Neuronal stem cell (in vitro differentiated cells): ENCODE measurements at regions not wholly inside any gene's neighbourhood (a gene's known extent, or its start where the extent isn't known, plus 50 kb on each side); places are given as distances from the start of the nearest gene placed in this dataset.

Experiments
- DNase-seq: peaks from one replicate; pipeline ENCODE4 v3.0.0-alpha.2; 2013; ENCODE audit warnings: low spot score
- H2AFZ ChIP-seq: one replicate; pipeline ENCODE4 v1.6.1; 2013; ENCODE audit warnings: mild to moderate bottlenecking, low read length, inconsistent platforms
- H2AK5ac ChIP-seq: 2 replicates; pipeline ENCODE4 v1.6.1; 2013; ENCODE audit warnings: low read depth, mild to moderate bottlenecking, inconsistent platforms, low read length, moderate library complexity, mixed read lengths
- H2BK120ac ChIP-seq: 2 replicates; pipeline ENCODE4 v1.6.1; 2013; ENCODE audit warnings: low read depth, mild to moderate bottlenecking, inconsistent platforms, low read length, moderate library complexity, mixed read lengths
- H2BK12ac ChIP-seq: one replicate; pipeline ENCODE4 v1.6.1; 2013; ENCODE audit warnings: low read length, inconsistent platforms
- H2BK15ac ChIP-seq: 2 replicates; pipeline ENCODE4 v1.6.1; 2013; ENCODE audit warnings: mild to moderate bottlenecking, low read length, inconsistent platforms, mixed read lengths
- H2BK5ac ChIP-seq: one replicate; pipeline ENCODE4 v1.6.1; 2013; ENCODE audit warnings: inconsistent platforms, mild to moderate bottlenecking, low read length, moderate library complexity
- H3K14ac ChIP-seq: one replicate; pipeline ENCODE4 v1.6.1; 2013; ENCODE audit warnings: low read length, inconsistent platforms
- H3K18ac ChIP-seq: 2 replicates; pipeline ENCODE4 v1.6.1; 2013; ENCODE audit warnings: low read length, inconsistent platforms
- H3K23ac ChIP-seq: 2 replicates; pipeline ENCODE4 v1.6.1; 2013; ENCODE audit warnings: low read depth, mild to moderate bottlenecking, mixed read lengths, low read length, inconsistent platforms; ENCODE audit not compliant: poor library complexity
- H3K27ac ChIP-seq: replicated peaks from 3 replicates; pipeline ENCODE4 v1.5.1; 2013; ENCODE audit warnings: low read length, inconsistent platforms
- H3K27me3 ChIP-seq, 3 experiments: 2 replicates each; pipeline ENCODE4 v1.6.1; 2013; ENCODE audit warnings: low read length in 3 of 3, mild to moderate bottlenecking in 2 of 3, inconsistent platforms in 1 of 3, low read depth in 1 of 3, mixed read lengths in 1 of 3, moderate library complexity in 1 of 3; ENCODE audit not compliant: control insufficient read depth in 3 of 3, insufficient read depth in 3 of 3
- H3K36me3 ChIP-seq, 2 donors: replicated peaks in 1 of 2; 2 replicates each; pipeline ENCODE4 v1.6.1; 2013; ENCODE audit warnings: low read length in 2 of 2; ENCODE audit not compliant: control insufficient read depth in 2 of 2, insufficient read depth in 2 of 2
- H3K4ac ChIP-seq: 2 replicates; pipeline ENCODE4 v1.6.1; 2013; ENCODE audit warnings: inconsistent platforms, mild to moderate bottlenecking, low read length, moderate library complexity
- H3K4me1 ChIP-seq, 2 donors: 1 replicate in 1 of 2; 2 replicates in 1 of 2; pipeline ENCODE4 v1.6.1; 2013; ENCODE audit warnings: low read length in 2 of 2, low read depth in 1 of 2; ENCODE audit not compliant: control insufficient read depth in 2 of 2, insufficient read depth in 1 of 2
- H3K4me2 ChIP-seq: one replicate; pipeline ENCODE4 v1.6.1; 2013; ENCODE audit warnings: mild to moderate bottlenecking, low read length, inconsistent platforms; ENCODE audit not compliant: insufficient read depth, poor library complexity, severe bottlenecking
- H3K4me3 ChIP-seq, 2 donors: 2 replicates each; pipeline ENCODE4 v1.5.1; 2013; ENCODE audit warnings: low read length in 2 of 2, mild to moderate bottlenecking in 2 of 2, inconsistent platforms in 1 of 2, moderate library complexity in 1 of 2
- H3K79me1 ChIP-seq: one replicate; pipeline ENCODE4 v1.6.1; 2013; ENCODE audit warnings: low read depth, mild to moderate bottlenecking, inconsistent platforms, low read length, moderate library complexity
- H3K9ac ChIP-seq: one replicate; pipeline ENCODE4 v1.6.1; 2013; ENCODE audit warnings: mild to moderate bottlenecking, low read depth, low read length, inconsistent platforms; ENCODE audit not compliant: poor library complexity
- H3K9me3 ChIP-seq, 2 donors: replicated peaks in 1 of 2; 2 replicates each; pipeline versions ENCODE3 to v1.6.1; 2013; ENCODE audit warnings: low read length in 2 of 2, mild to moderate bottlenecking in 2 of 2, inconsistent platforms in 1 of 2, low read depth in 1 of 2, mixed read lengths in 1 of 2, moderate library complexity in 1 of 2; ENCODE audit not compliant: control insufficient read depth in 2 of 2, insufficient read depth in 1 of 2
- H4K8ac ChIP-seq: one replicate; pipeline ENCODE4 v1.6.1; 2013; ENCODE audit warnings: low read depth, mild to moderate bottlenecking, inconsistent platforms, low read length, moderate library complexity
- H4K91ac ChIP-seq: one replicate; pipeline ENCODE4 v1.6.1; 2013; ENCODE audit warnings: low read length, low read depth, mild to moderate bottlenecking, inconsistent platforms; ENCODE audit not compliant: poor library complexity
- WGBS, 2 donors: extraction: QIAGEN DNeasy Blood & Tissue Kit; methylation state at CpG; one replicate each; pipeline ENCODE4 v1.1.7; 2013; ENCODE audit warnings: missing lambda C conversion rate in 2 of 2, mixed read lengths in 1 of 2; ENCODE audit not compliant: insufficient read length in 2 of 2, insufficient replicate concordance in 1 of 2; ENCODE audit errors: extremely low coverage in 2 of 2; 5-methylcytosine and 5-hydroxymethylcytosine counted together

DNA sequence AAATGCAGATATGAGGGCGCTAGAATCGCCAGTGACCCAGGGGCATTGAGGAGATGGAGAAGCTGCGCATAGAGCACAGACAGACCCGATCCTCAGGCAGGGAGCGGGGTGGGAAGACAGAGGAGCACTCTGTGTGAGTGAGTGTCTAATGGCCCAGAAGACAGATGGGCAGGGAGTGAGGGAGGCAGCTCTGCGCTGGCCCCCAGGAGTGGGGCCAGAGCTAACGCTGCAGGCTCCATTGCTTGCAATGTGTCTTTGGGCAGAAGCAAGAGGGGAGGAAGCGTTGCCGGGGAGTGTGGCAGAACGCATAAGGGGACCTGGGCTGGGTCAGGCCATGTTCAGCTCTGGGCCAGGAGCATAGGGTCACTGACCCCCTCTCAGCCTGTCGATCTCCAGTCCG, 207.0 kb downstream of the TBXT start:
- Histone ChIP-seq H2AK5ac (no peak overlapping the region), H2BK120ac (no peak overlapping the region), H3K27ac (no peak overlapping the region), H3K23ac (peak overlapping the region; percentile 34), H4K91ac (no peak overlapping the region), H2AFZ (no peak overlapping the region), H3K14ac (no peak overlapping the region), H3K79me1 (no peaks in the 10 kb centered on the region), H2BK5ac (no peak overlapping the region), H3K4ac (no peak overlapping the region), H3K4me3 (no peak overlapping the region), H3K9ac (no peak overlapping the region), H2BK12ac (no peak overlapping the region), H4K8ac (no peak overlapping the region), H2BK15ac (no peak overlapping the region), H3K36me3 (no peaks in the 10 kb centered on the region), H3K9me3 (no peaks in the 10 kb centered on the region), H3K4me2 (no peak overlapping the region), H3K27me3 (no peaks in the 10 kb centered on the region), H3K18ac (no peak overlapping the region), H3K4me1 (no peaks in the 10 kb centered on the region)
- DNase-seq: no peak
- WGBS, 2 donors: no CpG with 5 or more reads among the region's 12 CpGs

DNA sequence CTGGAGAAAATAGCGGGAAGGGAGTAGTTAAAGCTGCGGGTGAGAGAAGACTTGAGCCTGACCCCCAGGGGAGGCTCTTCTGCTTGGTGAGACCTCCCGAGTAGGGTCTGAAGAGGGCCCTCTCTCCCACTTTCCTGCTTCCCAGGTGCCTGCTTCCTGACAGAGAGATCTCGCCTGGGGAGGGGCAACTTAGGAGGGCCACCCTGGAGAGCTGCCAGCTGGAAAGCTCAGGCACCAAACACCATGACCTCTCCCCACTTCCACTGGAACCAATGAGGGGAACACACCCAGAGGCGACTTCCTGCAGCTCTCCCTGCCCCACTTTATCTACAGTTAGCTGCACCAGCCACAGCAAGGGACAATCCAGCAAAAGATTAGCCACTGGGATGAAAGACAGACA, 208.0 kb downstream of the TBXT start:
- Histone ChIP-seq H3K9ac (no peak overlapping the region), H3K14ac (no peak overlapping the region), H3K18ac (no peak overlapping the region), H2AK5ac (no peak overlapping the region), H2BK12ac (no peak overlapping the region), H3K9me3 (no peaks in the 10 kb centered on the region), H3K4ac (no peak overlapping the region), H2BK15ac (no peak overlapping the region), H4K91ac (no peak overlapping the region), H2BK120ac (no peak overlapping the region), H2AFZ (no peak overlapping the region), H3K23ac (no peak overlapping the region), H2BK5ac (no peak overlapping the region), H3K4me1 (no peaks in the 10 kb centered on the region), H3K27me3 (peaks cover 0 to under 1% (median 0%) of the 10 kb centered on the region in 3 experiments), H3K36me3 (no peaks in the 10 kb centered on the region), H3K4me3 (no peak overlapping the region), H3K79me1 (no peaks in the 10 kb centered on the region), H3K27ac (no peak overlapping the region), H3K4me2 (no peak overlapping the region), H4K8ac (no peak overlapping the region)
- no peak for DNase-seq
- WGBS, 2 donors: no CpG with 5 or more reads among the region's 5 CpGs

DNA sequence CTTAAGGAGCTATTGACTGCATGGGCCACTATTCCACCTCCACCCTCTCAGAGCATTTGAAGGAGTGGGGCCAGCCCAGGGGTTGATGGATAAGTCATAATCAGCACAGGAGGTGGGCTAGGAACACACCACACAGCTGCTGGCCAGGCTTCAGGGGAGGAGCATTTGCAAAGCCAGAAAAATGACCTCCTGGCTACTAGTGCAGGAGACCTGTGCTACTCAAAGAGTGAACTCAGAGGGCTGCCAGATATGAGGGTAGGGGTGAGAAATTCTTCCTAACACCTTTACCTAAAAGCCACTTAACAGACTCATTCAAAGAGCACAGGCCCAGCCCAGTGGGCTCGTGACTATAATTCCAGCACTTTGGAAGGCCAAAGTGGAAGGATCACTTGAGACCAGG, 210.8 kb downstream of the TBXT start:
- Histone ChIP-seq H3K9me3 (no peaks in the 10 kb centered on the region), H3K18ac (no peak overlapping the region), H3K4me1 (no peaks in the 10 kb centered on the region), H2BK15ac (no peak overlapping the region), H3K27me3 (peaks cover 0 to 6% (median 0%) of the 10 kb centered on the region in 3 experiments), H2BK120ac (no peak overlapping the region), H2AK5ac (no peak overlapping the region), H3K14ac (no peak overlapping the region), H3K79me1 (no peaks in the 10 kb centered on the region), H2AFZ (no peak overlapping the region), H4K8ac (no peak overlapping the region), H3K4me3 (no peak overlapping the region), H3K4ac (no peak overlapping the region), H3K36me3 (no peaks in the 10 kb centered on the region), H2BK5ac (no peak overlapping the region), H4K91ac (no peak overlapping the region), H3K4me2 (no peak overlapping the region), H2BK12ac (no peak overlapping the region), H3K23ac (no peak overlapping the region), H3K9ac (no peak overlapping the region), H3K27ac (no peak overlapping the region)
- DNase-seq: no peak
- WGBS, 2 donors: no CpG with 5 or more reads among the region's 1 CpG

DNA sequence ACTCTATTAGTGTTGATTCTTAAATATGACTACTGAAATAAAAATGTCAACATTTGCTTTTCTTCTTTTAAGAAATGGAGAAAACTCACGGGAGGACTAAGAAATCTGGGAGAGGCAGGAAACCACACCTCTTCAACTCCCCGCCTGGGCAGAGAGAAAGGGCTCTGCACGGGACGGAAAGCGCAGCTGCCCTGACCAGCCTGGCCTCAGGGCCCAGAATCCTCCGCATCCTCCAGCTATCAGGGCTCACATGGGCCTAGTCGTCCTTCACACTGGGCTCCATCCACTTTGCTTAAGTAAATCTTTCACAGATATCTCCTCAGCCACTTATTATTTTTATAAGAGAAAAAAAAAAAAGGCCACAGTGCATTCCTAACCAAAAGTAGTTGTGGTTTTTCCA, 215.1 kb downstream of the TBXT start:
- Histone ChIP-seq H2BK5ac (no peak overlapping the region), H2BK12ac (no peak overlapping the region), H3K9me3 (peaks cover 0 to 2% of the 10 kb centered on the region in 2 donors), H3K23ac (no peak overlapping the region), H2AFZ (no peak overlapping the region), H3K4me1 (no peaks in the 10 kb centered on the region), H3K9ac (no peak overlapping the region), H3K79me1 (no peaks in the 10 kb centered on the region), H3K18ac (no peak overlapping the region), H2BK120ac (no peak overlapping the region), H3K36me3 (no peaks in the 10 kb centered on the region), H3K4me3 (no peak overlapping the region), H3K14ac (no peak overlapping the region), H3K27me3 (peaks cover 0 to 15% (median 0%) of the 10 kb centered on the region in 3 experiments), H3K4ac (no peak overlapping the region), H3K27ac (no peak overlapping the region), H2BK15ac (no peak overlapping the region), H3K4me2 (no peak overlapping the region), H2AK5ac (no peak overlapping the region), H4K8ac (no peak overlapping the region), H4K91ac (no peak overlapping the region)
- WGBS, 2 donors: no CpG with 5 or more reads among the region's 7 CpGs
- DNase-seq: no peak
